ENCODE measurements at regions not wholly inside any gene's neighbourhood (a gene's known extent, or its start where the extent isn't known, plus 50 kb on each side); places are given as distances from the start of the nearest gene placed in this dataset.
A peak's percentile ranks its signal among the peaks of the same experiment; 100 is the strongest.
"Not testable (repeated sequence)": the region's sequence is repeated elsewhere in the genome, so short reads cannot be mapped to it uniquely, and the experiment has no call there.

GRCh38 chrX:19237901-19238300, 105.8 kb upstream of the PDHA1 start:
- no peak for DNase-seq (ENCODE audit: low read depth)

- no peak for DNase-seq (ENCODE audit: low read depth)
These were observed 100.3 kb upstream of the PDHA1 start for GRCh38 chrX:19243431-19243830.

GRCh38 chrX:19244921-19245320, 98.8 kb upstream of the PDHA1 start:
- not testable (repeated sequence) for DNase-seq (ENCODE audit: low read depth)

GRCh38 chrX:19245711-19246269, 97.9 kb upstream of the PDHA1 start:
- no peak for DNase-seq (ENCODE audit: low read depth)

GRCh38 chrX:19256986-19257385, 86.7 kb upstream of the PDHA1 start:
- DNase-seq (ENCODE audit: low read depth) = no peak

- not testable (repeated sequence) for DNase-seq (ENCODE audit: low read depth)
These were observed 82.7 kb upstream of the PDHA1 start for GRCh38 chrX:19261026-19261425.

GRCh38 chrX:19270727-19271126, 73.0 kb upstream of the PDHA1 start:
- no peak for DNase-seq (ENCODE audit: low read depth)

GRCh38 chrX:19272452-19272851, 71.3 kb upstream of the PDHA1 start:
- peak; percentile 38 for DNase-seq (ENCODE audit: low read depth)

- DNase-seq (ENCODE audit: low read depth) = no peak
These were observed 63.1 kb upstream of the PDHA1 start for GRCh38 chrX:19280636-19281035.

GRCh38 chrX:19281256-19281655, 62.5 kb upstream of the PDHA1 start:
- DNase-seq (ENCODE audit: low read depth) = no peak

GRCh38 chrX:19283597-19284339, 60.0 kb upstream of the PDHA1 start:
- DNase-seq (ENCODE audit: low read depth) = no peak

GRCh38 chrX:19285857-19286256, 57.9 kb upstream of the PDHA1 start:
- DNase-seq (ENCODE audit: low read depth) = no peak

- no peak for DNase-seq (ENCODE audit: low read depth)
These were observed 52.6 kb upstream of the PDHA1 start for GRCh38 chrX:19291086-19291485.

GRCh38 chrX:19293606-19294325, 50.0 kb upstream of the PDHA1 start:
- DNase-seq (ENCODE audit: low read depth) = no peak

All from iris pigment epithelial cell (primary cell).